Prostate gland (tissue), 2 donors: ENCODE measurements at regions not wholly inside any gene's neighbourhood (a gene's known extent, or its start where the extent isn't known, plus 50 kb on each side); places are given as distances from the start of the nearest gene placed in this dataset.

Experiments
- CTCF ChIP-seq, 4 experiments: fragments of 200-600 bp in 2 of 4; fragments of 450-650 bp in 2 of 4; sonication (generic) in 2 of 4; IDR thresholded peaks; 1 replicate in 3 of 4; 2 replicates in 1 of 4; pipeline ENCODE4 v1.5.1; 2016 to 2019; ENCODE audit warnings: antibody characterized with exemption in 4 of 4, mild to moderate bottlenecking in 2 of 4, moderate library complexity in 2 of 4
- POLR2AphosphoS5 ChIP-seq: sonication (generic); formaldehyde crosslinking; IDR thresholded peaks from one replicate; pipeline ENCODE4 v1.6.1; 2017; ENCODE audit warnings: antibody characterized with exemption

- TF ChIP-seq CTCF (IDR thresholded peaks at IDR 0.05): no peak
- TF ChIP-seq POLR2AphosphoS5: no peak
Measured at GRCh38 chr3:72033666-72034428, 248.9 kb upstream of the PROK2 start.
